Rectal smooth muscle tissue (tissue), 1 donor: ENCODE measurements at regions not wholly inside any gene's neighbourhood (a gene's known extent, or its start where the extent isn't known, plus 50 kb on each side); places are given as distances from the start of the nearest gene placed in this dataset.
A peak's percentile ranks its signal among the peaks of the same experiment; 100 is the strongest.

Experiments used
- H3K27ac ChIP-seq: one replicate; pipeline ENCODE4 v1.7.0; 2013; ENCODE audit warnings: low read depth, low read length, inconsistent platforms
- H3K27me3 ChIP-seq: one replicate; pipeline ENCODE4 v1.7.0; 2013; ENCODE audit warnings: low read length; ENCODE audit not compliant: control insufficient read depth, insufficient read depth
- H3K36me3 ChIP-seq: one replicate; pipeline ENCODE4 v1.7.0; 2013; ENCODE audit warnings: low read length; ENCODE audit not compliant: control insufficient read depth, insufficient read depth
- H3K4me1 ChIP-seq: one replicate; pipeline ENCODE4 v1.7.0; 2013; ENCODE audit warnings: low read length; ENCODE audit not compliant: control insufficient read depth, insufficient read depth
- H3K4me3 ChIP-seq: one replicate; pipeline ENCODE4 v1.7.0; 2013; ENCODE audit warnings: low read length
- H3K9ac ChIP-seq: one replicate; pipeline ENCODE4 v1.7.0; 2013; ENCODE audit warnings: low read length

DNA sequence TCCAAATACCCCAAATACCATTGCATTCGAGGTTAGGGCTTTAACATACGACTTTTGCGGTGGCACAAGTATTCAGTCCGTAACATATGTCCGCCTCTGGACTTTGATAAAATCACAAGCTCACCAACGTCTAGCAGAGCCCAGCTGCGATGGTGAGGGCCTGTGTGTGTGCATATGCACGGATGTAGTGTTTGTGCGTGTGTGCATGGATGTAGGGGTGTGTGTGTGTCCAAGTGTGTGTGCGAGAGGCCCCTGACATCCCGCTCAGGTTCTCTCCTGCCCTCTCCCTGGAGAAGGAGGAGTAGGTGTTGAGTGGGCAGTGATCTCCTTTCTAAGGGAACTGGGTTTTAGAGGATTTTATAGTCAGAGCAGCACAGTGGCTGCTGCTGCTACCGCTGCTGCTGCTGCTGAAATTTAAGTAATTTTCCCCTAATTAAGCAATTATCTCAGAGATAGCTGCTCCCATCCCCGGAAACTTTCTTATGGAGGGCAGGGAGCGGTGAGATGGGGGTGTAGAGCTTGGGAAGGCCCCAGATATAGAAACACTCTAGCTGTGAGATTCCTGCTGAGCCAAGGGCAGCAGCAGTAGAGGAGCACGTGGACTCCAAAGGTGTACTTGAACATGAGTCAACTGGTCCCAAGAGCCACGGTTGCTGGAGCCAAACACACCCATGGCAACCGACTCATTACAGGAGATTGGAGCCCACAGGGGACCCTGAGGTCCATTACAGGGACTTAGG lies 121.7 kb upstream of the SDK2 start:
- Histone ChIP-seq H3K36me3 (no peaks in the 10 kb centered on the region), H3K27me3 (no peaks in the 10 kb centered on the region), H3K4me1 (peaks cover 7% of the 10 kb centered on the region), H3K9ac (no peak overlapping the region), H3K27ac (no peak overlapping the region), H3K4me3 (no peak overlapping the region)

DNA sequence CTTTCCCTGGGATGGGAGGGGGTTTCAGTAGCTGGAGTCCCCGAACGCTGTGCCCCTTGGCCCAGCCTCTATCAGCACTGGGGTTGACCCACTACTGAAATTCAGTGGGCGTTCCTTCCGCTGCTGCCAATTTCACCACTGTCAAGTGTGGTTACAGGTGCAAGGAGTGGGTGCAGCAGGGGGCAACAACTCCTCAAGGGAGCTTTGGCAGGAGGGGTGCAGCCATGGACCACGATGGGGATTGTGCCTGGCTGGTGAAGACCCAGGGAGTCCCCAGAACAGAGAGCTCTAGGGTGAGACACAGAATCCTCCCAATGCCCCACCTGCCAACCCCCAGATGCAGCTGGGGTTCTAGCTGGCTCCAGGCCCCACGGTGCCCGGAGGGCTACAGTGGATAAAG lies 123.5 kb upstream of the SDK2 start:
- Histone ChIP-seq H3K27me3 (no peaks in the 10 kb centered on the region), H3K27ac (no peak overlapping the region), H3K4me1 (peaks cover 12% of the 10 kb centered on the region), H3K4me3 (no peak overlapping the region), H3K36me3 (no peaks in the 10 kb centered on the region), H3K9ac (no peak overlapping the region)

DNA sequence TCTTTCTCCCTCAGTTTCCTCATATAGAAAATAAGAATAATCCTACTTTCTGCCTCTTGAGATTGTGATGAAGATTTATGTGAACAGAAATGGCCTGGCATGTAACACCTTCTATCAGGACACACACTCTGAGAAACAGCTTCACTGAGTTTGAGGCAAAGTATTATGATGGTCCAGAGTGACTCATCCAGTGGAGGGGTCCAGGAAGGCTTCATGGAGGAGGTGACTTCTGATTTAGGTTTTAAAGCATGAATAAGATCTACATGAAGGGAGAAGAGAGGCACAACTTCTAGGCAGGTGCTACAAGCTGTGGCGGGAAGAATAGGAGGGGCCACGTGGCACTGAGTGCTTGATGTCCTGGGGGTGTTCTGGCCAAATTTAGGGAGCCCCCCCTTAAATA lies 124.4 kb upstream of the SDK2 start:
- Histone ChIP-seq H3K9ac (no peak overlapping the region), H3K4me3 (no peak overlapping the region), H3K4me1 (peaks cover 12% of the 10 kb centered on the region), H3K36me3 (no peaks in the 10 kb centered on the region), H3K27me3 (no peaks in the 10 kb centered on the region), H3K27ac (no peak overlapping the region)

DNA sequence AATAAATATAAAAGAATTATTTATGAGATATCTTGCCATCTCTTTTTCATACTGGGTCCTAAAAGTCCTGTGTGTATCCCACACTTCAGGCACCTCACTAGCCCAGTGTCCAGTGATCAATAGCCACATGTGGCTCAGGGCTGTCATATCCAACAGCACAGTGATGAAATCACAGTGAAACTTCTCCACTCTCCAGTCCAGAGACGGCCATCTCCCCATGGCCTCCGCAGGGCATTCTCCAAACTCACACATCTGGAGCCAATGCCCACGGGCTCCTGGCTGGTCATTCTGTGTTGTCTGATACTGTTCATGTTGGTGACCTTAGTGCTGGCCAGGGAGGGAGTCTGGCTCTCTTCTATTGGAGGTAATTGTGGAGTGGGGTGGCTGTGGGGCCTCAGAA lies 125.2 kb upstream of the SDK2 start:
- peaks cover 12% of the 10 kb centered on the region for H3K4me1 ChIP-seq
- H3K9ac ChIP-seq, result no peak overlapping the region
- H3K36me3 ChIP-seq, result no peaks in the 10 kb centered on the region
- H3K27me3 ChIP-seq, result no peaks in the 10 kb centered on the region
- no peak overlapping the region for H3K4me3 ChIP-seq
- H3K27ac ChIP-seq, result no peak overlapping the region

DNA sequence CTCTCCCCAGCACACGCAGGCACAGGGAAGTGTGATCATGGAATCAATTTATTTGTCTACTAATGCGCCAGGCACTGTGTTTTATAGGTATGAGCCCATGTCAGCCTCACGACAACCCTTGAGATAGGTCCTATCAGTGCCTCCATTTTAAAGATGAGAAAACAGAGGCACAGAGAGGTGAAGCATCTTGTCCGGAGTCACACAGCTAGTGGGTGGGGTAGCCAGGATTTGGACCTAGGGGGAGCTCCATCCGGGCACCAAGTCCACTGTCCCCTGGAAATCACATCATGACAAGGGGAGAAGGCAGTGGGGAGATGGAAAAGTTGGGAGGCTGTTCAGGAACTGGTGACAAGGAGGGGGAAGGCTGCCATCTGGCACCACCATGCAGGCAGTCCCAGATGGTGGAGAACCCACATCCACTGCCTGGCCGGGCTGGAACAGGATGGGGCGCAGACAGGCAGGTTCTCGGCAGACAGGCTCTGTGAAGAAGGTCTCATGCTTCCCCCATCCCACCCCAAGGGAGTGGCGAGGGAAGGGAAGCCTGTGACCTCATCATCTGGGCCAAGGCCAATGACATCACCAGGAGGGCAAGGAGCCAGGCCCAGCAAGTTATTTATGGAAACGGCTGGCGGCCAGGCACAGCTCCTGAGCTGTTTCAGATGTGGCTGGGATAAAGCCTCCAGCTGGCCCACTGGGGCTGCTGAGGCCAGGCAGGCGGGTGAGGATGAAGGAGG lies 126.0 kb upstream of the SDK2 start:
- Histone ChIP-seq H3K9ac (peak overlapping the region; percentile 14), H3K27me3 (no peaks in the 10 kb centered on the region), H3K4me1 (peaks cover 12% of the 10 kb centered on the region), H3K36me3 (no peaks in the 10 kb centered on the region), H3K27ac (no peak overlapping the region), H3K4me3 (no peak overlapping the region)

DNA sequence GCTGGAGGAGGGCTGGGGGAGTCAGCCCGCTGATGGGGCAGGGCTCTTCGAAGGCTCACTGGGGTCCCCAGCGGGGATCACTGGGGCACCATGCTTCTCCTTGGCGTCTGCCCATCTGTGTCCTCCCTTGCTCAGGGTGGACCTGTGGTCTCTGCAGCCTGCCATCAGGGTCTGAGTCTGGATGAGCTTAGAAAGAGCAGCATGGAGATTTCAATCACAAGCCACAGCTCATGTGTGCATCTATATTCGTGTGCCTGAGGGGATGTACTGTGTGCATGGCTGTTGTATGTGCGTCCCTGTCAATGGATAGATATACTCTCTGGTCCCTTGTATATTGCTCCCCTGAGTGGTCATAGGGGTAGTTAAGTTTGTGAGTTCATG lies 126.6 kb upstream of the SDK2 start:
- H3K27me3 ChIP-seq, result no peaks in the 10 kb centered on the region
- no peaks in the 10 kb centered on the region for H3K36me3 ChIP-seq
- no peak overlapping the region for H3K9ac ChIP-seq
- H3K4me1 ChIP-seq, result peaks cover 12% of the 10 kb centered on the region
- no peak overlapping the region for H3K27ac ChIP-seq
- H3K4me3 ChIP-seq, result no peak overlapping the region

DNA sequence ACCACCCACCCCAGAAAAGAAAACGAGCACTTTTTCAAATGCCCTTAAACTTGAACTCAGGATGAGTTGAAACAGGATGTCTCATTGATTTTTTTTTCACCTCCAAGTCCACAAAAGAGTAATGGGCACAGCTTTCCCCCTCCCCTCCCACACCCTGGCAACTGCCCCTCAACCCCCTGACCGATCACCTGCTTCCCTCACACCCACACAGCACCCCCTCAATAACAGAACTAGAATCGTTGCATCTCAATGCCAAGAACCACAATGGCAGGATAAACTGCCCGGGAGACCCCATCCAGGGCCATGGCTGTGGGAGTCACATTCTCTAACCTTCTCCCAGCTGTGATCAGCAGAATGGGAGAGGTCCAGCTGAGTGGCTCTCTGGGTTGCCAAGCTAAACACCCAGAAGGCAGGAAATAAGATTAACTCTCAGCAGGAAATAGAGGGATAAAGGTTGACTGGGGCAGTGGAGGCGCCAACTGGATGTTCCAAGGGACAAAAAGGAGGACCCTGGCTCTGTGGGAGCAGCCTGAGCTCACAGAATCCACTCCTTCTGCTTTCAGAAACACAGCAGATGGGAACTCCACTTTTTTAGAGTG lies 128.0 kb upstream of the SDK2 start:
- Histone ChIP-seq H3K4me3 (no peak overlapping the region), H3K27ac (no peak overlapping the region), H3K27me3 (no peaks in the 10 kb centered on the region), H3K9ac (no peak overlapping the region), H3K36me3 (no peaks in the 10 kb centered on the region), H3K4me1 (peaks cover 12% of the 10 kb centered on the region)

DNA sequence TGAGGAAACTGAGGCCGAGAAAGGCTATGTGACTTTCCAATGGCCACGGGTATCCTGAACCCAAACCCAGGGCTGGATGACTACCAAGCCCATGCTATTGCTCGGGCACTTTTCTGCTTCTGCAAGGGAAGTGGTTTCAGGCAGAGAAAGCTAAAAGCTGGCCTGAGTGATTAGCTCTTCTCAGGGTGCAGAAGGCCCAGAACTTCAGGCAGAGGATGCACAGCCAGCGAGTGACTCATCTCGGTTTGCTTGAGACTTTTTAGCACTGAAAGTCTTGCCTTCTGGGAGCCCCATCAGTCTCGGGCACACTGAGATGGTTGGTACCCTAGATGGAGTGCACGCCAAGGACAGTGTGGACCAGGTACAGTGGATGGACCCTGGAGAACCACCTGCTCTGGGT lies 129.5 kb upstream of the SDK2 start:
- Histone ChIP-seq H3K27me3 (no peaks in the 10 kb centered on the region), H3K4me3 (no peak overlapping the region), H3K9ac (no peak overlapping the region), H3K27ac (no peak overlapping the region), H3K4me1 (peaks cover 12% of the 10 kb centered on the region), H3K36me3 (no peaks in the 10 kb centered on the region)

DNA sequence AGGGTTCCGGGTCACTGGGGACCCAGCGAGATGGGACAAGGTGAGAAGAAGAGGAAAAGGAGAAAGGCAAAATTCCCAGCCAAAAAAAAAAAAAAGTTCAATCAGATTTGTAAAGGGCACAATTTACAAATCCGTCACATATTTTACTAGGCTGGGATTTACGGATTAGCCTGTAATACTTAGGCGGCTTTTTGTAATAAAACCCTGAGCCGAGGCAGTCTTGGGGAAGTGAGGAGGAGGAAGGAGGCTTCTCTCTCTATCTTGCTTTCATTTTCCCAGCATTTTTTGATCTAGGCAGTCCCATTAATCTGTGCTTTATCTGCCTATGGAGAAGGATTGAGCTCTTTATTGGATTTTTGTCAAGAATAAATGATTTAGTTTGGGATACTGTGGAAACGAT lies 130.6 kb upstream of the SDK2 start:
- H3K4me1 ChIP-seq, result peaks cover 12% of the 10 kb centered on the region
- H3K27ac ChIP-seq, result no peak overlapping the region
- no peak overlapping the region for H3K4me3 ChIP-seq
- H3K36me3 ChIP-seq, result no peaks in the 10 kb centered on the region
- no peaks in the 10 kb centered on the region for H3K27me3 ChIP-seq
- H3K9ac ChIP-seq, result no peak overlapping the region

DNA sequence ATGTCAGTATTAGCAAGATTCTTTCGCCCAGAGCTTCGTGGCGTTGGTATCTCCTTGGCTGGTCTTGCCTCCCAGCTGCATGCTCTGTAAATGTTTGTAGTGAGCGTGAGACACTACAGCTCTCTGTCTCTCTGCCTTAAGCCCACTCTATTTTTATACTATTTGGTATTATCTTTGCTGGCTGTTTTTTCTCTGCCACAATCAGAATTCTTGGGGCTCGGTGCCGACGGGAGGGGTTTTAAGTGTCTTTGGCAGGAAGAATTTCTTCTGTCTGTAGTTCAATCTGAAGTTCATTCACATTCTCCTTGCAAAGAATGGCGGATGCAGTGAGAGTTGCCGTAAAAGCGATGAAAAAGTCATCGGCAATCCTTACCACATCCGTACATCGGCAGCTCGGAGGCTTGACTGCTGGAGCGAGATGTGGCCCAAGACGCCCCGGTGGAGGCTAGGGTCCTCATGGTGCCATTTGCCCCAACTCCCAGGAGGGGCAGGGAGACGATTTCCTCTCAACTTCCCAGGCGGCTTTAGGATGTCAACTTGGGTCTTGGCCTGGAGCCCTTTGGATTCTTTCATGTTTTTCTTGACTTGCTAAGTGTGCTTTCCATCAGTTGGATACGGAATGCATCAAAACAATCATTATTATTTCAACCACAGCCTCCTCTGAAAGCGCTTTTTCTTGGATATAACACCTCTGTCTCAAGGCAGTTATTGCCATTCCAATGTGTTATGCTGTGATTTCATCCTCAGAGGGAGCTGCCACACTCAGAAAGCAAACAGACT lies 132.3 kb upstream of the SDK2 start:
- Histone ChIP-seq H3K36me3 (no peaks in the 10 kb centered on the region), H3K27me3 (no peaks in the 10 kb centered on the region), H3K4me3 (no peak overlapping the region), H3K27ac (no peak overlapping the region), H3K4me1 (no peaks in the 10 kb centered on the region), H3K9ac (no peak overlapping the region)

DNA sequence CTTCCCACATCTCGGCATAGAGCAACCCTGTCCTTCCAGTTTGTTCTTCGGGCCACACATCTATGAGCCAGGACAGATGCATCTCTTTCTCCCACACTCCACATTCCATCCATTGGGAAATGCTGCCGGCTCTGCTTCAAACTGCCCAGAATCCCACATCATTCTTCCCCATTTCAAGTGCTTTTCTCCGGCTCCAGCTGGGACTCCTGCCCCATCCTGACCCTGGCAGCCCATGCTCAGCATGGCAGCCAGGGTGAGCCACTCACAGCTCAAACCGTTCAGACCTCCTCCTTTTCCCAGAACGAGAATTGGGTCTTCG lies 132.8 kb upstream of the SDK2 start:
- Histone ChIP-seq H3K27me3 (no peaks in the 10 kb centered on the region), H3K4me3 (no peak overlapping the region), H3K9ac (no peak overlapping the region), H3K36me3 (no peaks in the 10 kb centered on the region), H3K27ac (no peak overlapping the region), H3K4me1 (no peaks in the 10 kb centered on the region)

DNA sequence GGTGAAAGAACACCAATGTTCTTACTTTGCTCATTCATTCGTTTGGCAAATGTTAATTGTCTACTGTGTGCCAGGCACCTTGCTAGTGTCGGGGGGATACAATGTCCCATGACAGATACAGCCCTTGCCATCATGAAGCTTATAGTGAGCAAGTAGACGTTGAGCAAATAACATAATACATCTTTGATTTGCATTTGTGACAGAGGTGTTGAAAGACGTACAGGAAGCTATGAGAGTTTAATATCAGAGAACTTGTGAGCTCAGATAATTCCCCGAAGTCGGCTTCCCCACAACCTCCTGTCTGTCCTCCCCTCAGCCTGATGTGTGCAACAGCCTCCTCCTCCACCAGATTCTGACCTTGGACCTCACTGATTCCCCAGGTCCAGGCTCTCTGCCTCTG lies 138.0 kb upstream of the SDK2 start:
- no peak overlapping the region for H3K9ac ChIP-seq
- no peaks in the 10 kb centered on the region for H3K4me1 ChIP-seq
- H3K36me3 ChIP-seq, result no peaks in the 10 kb centered on the region
- no peak overlapping the region for H3K4me3 ChIP-seq
- H3K27me3 ChIP-seq, result no peaks in the 10 kb centered on the region
- H3K27ac ChIP-seq, result no peak overlapping the region
